ENCODE measurements at regions not wholly inside any gene's neighbourhood (a gene's known extent, or its start where the extent isn't known, plus 50 kb on each side); places are given as distances from the start of the nearest gene placed in this dataset.

GRCh38 chr12:76152181-76152807 is 67.8 kb upstream of the NAP1L1 start:
- peak in 1 of 2 donors; percentile 54 for ATAC-seq
- intact Hi-C loops (cut with DNase I) = loop anchor here in 1 of 2 donors (10.0 kb wide), 2 partner anchors 57 to 193 kb away; partner anchors contain the start of gene BBS10
- no peak for DNase-seq

DNA sequence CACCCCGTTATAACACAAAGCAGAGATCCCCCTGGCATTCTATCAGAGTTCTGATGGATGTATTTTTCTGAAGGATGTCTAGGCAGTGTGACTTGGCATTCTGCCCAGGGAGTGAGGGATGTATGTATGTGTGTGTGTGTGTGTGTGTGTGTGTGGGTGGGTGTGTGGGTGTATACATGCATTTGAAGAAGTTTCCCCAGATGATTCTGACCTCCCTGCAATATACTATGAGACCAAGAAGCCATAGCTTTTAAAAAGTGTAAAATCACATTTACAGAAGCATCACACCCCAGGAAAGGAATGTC is 59.7 kb upstream of the NAP1L1 start:
- ATAC-seq (no peak), DNase-seq (no peak)
- intact Hi-C loops (cut with DNase I) = no loop called here

- intact Hi-C loops (cut with DNase I) = no loop called here
- ATAC-seq (no peak), DNase-seq (no peak)
Observed at GRCh38 chr12:76143343-76144244, 59.1 kb upstream of the NAP1L1 start.

- intact Hi-C loops (cut with DNase I) = no loop called here
- DNase-seq (no peak), ATAC-seq (no peak)
Observed at GRCh38 chr12:76142305-76142704, 57.8 kb upstream of the NAP1L1 start.

DNA sequence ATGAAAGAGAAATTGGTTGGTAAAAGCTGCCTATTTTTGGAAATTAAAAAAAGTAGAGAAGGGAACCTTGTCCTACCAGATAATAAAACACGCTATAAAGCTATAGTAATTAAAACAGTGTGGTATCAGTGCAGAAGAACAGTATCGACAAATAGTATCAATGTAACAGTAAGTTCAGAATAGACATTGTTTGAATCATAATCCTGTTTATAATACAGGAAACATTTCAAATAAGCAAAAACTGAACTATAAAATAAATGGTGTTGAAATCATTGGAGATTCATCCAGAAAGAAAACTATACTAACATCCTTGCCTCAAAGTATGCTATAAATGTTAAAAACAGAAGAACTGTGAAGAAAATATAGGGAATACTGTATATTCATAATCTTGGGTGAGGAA is 54.2 kb upstream of the NAP1L1 start:
- DNase-seq = no peak
- intact Hi-C loops (cut with DNase I) = no loop called here
- no peak for ATAC-seq

- DNase-seq (no peak), ATAC-seq (peak; percentile 63 to 89)
- intact Hi-C loops (cut with DNase I) = no loop called here
Observed at GRCh38 chr12:76137606-76138005, 53.1 kb upstream of the NAP1L1 start.

DNA sequence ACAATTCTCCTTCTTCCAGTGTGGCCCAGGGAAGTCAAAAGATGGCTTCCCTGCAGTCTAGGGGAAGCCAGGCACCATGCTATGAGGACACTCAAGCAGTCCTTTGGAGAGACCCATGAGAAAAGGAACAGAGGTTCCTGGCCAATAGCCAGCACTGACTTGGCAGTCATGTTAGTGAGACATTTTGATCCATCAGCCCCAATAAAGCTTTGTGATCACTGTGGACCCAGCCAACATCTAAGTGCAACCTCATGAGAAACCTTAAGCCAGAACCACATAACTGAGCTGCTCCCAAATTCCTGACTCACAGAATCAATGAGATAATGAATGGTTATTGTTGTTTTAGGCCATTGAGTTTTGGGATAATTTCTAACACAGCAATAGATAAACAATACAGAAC is 51.0 kb upstream of the NAP1L1 start:
- DNase-seq = no peak
- intact Hi-C loops (cut with DNase I) = no loop called here

More for the DNA sequence above, 51.0 kb upstream of the NAP1L1 start:
- no peak for ATAC-seq

Data from left cardiac atrium (tissue), 4 donors.